ENCODE measurements at regions not wholly inside any gene's neighbourhood (a gene's known extent, or its start where the extent isn't known, plus 50 kb on each side); places are given as distances from the start of the nearest gene placed in this dataset.

- no peak overlapping the region for H3K4me3 ChIP-seq (ENCODE audit: low read depth, low read length)
- DNase-seq (ENCODE audit: low read depth), result no peak
- TF ChIP-seq CTCF (IDR thresholded peaks at IDR 0.05; ENCODE audit: insufficient read depth, low read length), result no peak
Observed at GRCh38 chr6:169847141-169847674, 95.8 kb downstream of the ERMARD start.

- DNase-seq (ENCODE audit: low read depth), result no peak
- TF ChIP-seq CTCF (IDR thresholded peaks at IDR 0.05; ENCODE audit: insufficient read depth, low read length), result no peak
- no peak overlapping the region for H3K4me3 ChIP-seq (ENCODE audit: low read depth, low read length)
Observed at GRCh38 chr6:169846286-169847056, 95.0 kb downstream of the ERMARD start.

GRCh38 chr6:169845426-169846285 lies 94.2 kb downstream of the ERMARD start:
- H3K4me3 ChIP-seq (ENCODE audit: low read depth, low read length), result no peak overlapping the region
- DNase-seq (ENCODE audit: low read depth), result no peak
- TF ChIP-seq CTCF (IDR thresholded peaks at IDR 0.05; ENCODE audit: insufficient read depth, low read length), result no peak

- no peak for TF ChIP-seq CTCF (IDR thresholded peaks at IDR 0.05; ENCODE audit: insufficient read depth, low read length)
- DNase-seq (ENCODE audit: low read depth), result no peak
- H3K4me3 ChIP-seq (ENCODE audit: low read depth, low read length), result no peak overlapping the region
Observed at GRCh38 chr6:169844946-169845345, 93.5 kb downstream of the ERMARD start.

- DNase-seq (ENCODE audit: low read depth), result no peak
- H3K4me3 ChIP-seq (ENCODE audit: low read depth, low read length), result no peak overlapping the region
- TF ChIP-seq CTCF (IDR thresholded peaks at IDR 0.05; ENCODE audit: insufficient read depth, low read length), result no peak
Observed at GRCh38 chr6:169843991-169844390, 92.6 kb downstream of the ERMARD start.

GRCh38 chr6:169843110-169843509 lies 91.7 kb downstream of the ERMARD start:
- TF ChIP-seq CTCF (IDR thresholded peaks at IDR 0.05; ENCODE audit: insufficient read depth, low read length), result no peak
- no peak overlapping the region for H3K4me3 ChIP-seq (ENCODE audit: low read depth, low read length)
- no peak for DNase-seq (ENCODE audit: low read depth)
